KMS-11 (cell line): ENCODE measurements at regions not wholly inside any gene's neighbourhood (a gene's known extent, or its start where the extent isn't known, plus 50 kb on each side); places are given as distances from the start of the nearest gene placed in this dataset.

ENCODE experiments used
- H2AFZ ChIP-seq: fragments of 200-600 bp; sonication (generic); 2 replicates; pipeline ENCODE4 v1.6.1; 2016; ENCODE audit warnings: antibody characterized with exemption, mixed run types, low read depth
- H3K27ac ChIP-seq: fragments of 200-600 bp; sonication (generic); 2 replicates; pipeline ENCODE4 v1.6.1; 2016; ENCODE audit warnings: mild to moderate bottlenecking, mixed run types
- H3K27me3 ChIP-seq: fragments of 200-600 bp; sonication (generic); 2 replicates; pipeline ENCODE4 v1.6.1; 2017; ENCODE audit warnings: mild to moderate bottlenecking, low read depth, mixed run types, moderate library complexity; ENCODE audit not compliant: insufficient read depth
- H3K36me3 ChIP-seq: fragments of 200-600 bp; sonication (generic); 2 replicates; pipeline ENCODE4 v1.6.1; 2017; ENCODE audit warnings: mild to moderate bottlenecking, mixed run types; ENCODE audit not compliant: insufficient read depth
- H3K4me1 ChIP-seq: fragments of 200-600 bp; sonication (generic); 2 replicates; pipeline ENCODE4 v1.6.1; 2016; ENCODE audit warnings: mild to moderate bottlenecking, low read depth, mixed run types; ENCODE audit not compliant: poor library complexity, severe bottlenecking
- H3K4me2 ChIP-seq: fragments of 200-600 bp; sonication (generic); 2 replicates; pipeline ENCODE4 v1.7.0; 2016; ENCODE audit warnings: mild to moderate bottlenecking, mixed run types
- H3K4me3 ChIP-seq: fragments of 200-600 bp; sonication (generic); IDR thresholded peaks from 2 replicates; pipeline ENCODE4 v1.6.1; 2017; ENCODE audit warnings: low read depth, low read length, mixed read lengths; ENCODE audit not compliant: insufficient read depth
- H3K79me2 ChIP-seq: fragments of 200-600 bp; sonication (generic); 2 replicates; pipeline ENCODE4 v1.6.1; 2016; ENCODE audit warnings: low read depth, mixed run types; ENCODE audit not compliant: insufficient read depth
- H3K9ac ChIP-seq: fragments of 200-600 bp; sonication (generic); 2 replicates; pipeline ENCODE4 v1.6.1; 2016; ENCODE audit warnings: mild to moderate bottlenecking, mixed run types
- H4K20me1 ChIP-seq: fragments of 200-600 bp; sonication (generic); 2 replicates; pipeline ENCODE4 v1.6.1; 2016; ENCODE audit warnings: mild to moderate bottlenecking, mixed run types; ENCODE audit not compliant: insufficient read depth
- TF ChIP-seq, protein P1 (sequence below): fragments of 200-600 bp; sonication (generic); conservative IDR thresholded peaks from 2 replicates; pipeline ENCODE4 v1.6.1; 2017; ENCODE audit warnings: low read depth, mild to moderate bottlenecking, antibody characterized with exemption, low read length, moderate library complexity, mixed read lengths

DNA sequence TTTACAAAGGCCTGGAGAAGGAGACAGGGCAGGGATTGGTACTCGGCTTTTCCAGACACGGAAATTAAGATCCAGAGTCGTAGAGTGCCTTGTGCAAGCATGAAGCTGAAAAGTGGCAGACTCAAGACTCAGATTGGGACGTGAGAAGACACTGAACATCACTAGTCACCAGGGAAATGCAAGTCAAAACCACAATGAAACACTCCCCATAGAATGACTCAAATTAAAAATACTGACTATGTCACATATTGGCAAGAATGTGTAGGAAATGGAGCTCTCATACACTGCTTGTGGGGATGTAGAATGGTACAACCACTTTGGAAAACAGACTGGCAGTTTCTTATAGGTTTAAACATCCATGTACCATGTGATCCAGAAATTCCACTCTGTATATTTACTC lies 472.0 kb downstream of the RPS24 start:
- Histone ChIP-seq H3K36me3 (no peaks in the 10 kb centered on the region), H3K27me3 (no peaks in the 10 kb centered on the region), H4K20me1 (no peaks in the 10 kb centered on the region), H3K4me1 (no peaks in the 10 kb centered on the region), H2AFZ (no peak overlapping the region), H3K4me2 (no peak overlapping the region), H3K4me3 (no peak overlapping the region), H3K9ac (no peak overlapping the region), H3K27ac (no peak overlapping the region), H3K79me2 (no peaks in the 10 kb centered on the region)
- TF ChIP-seq, protein P1, sequence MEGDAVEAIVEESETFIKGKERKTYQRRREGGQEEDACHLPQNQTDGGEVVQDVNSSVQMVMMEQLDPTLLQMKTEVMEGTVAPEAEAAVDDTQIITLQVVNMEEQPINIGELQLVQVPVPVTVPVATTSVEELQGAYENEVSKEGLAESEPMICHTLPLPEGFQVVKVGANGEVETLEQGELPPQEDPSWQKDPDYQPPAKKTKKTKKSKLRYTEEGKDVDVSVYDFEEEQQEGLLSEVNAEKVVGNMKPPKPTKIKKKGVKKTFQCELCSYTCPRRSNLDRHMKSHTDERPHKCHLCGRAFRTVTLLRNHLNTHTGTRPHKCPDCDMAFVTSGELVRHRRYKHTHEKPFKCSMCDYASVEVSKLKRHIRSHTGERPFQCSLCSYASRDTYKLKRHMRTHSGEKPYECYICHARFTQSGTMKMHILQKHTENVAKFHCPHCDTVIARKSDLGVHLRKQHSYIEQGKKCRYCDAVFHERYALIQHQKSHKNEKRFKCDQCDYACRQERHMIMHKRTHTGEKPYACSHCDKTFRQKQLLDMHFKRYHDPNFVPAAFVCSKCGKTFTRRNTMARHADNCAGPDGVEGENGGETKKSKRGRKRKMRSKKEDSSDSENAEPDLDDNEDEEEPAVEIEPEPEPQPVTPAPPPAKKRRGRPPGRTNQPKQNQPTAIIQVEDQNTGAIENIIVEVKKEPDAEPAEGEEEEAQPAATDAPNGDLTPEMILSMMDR, result no peak

DNA sequence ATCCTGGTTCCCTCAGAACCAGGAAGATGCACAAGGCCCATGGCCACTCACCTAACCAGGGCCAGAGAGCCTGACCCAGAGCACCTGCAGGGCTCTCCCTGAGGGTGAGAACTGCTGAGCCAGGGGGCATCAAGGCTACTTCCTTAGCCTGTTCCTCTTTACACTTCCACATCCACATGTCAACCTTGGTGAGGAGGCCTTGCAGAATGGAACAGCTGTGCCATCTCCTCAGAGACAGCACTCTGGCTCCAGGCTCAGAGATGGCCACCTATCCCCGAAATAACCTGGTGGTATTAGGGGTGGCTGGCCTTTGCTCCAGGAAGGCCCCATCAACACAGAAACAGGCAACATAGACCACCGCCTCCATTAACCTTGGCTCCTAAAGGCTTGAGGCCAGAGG lies 473.0 kb downstream of the RPS24 start:
- Histone ChIP-seq H2AFZ (no peak overlapping the region), H3K79me2 (no peaks in the 10 kb centered on the region), H3K27ac (no peak overlapping the region), H3K27me3 (no peaks in the 10 kb centered on the region), H3K4me1 (no peaks in the 10 kb centered on the region), H3K9ac (no peak overlapping the region), H3K4me3 (no peak overlapping the region), H3K36me3 (no peaks in the 10 kb centered on the region), H3K4me2 (no peak overlapping the region), H4K20me1 (no peaks in the 10 kb centered on the region)
- TF ChIP-seq, protein P1, result no peak

DNA sequence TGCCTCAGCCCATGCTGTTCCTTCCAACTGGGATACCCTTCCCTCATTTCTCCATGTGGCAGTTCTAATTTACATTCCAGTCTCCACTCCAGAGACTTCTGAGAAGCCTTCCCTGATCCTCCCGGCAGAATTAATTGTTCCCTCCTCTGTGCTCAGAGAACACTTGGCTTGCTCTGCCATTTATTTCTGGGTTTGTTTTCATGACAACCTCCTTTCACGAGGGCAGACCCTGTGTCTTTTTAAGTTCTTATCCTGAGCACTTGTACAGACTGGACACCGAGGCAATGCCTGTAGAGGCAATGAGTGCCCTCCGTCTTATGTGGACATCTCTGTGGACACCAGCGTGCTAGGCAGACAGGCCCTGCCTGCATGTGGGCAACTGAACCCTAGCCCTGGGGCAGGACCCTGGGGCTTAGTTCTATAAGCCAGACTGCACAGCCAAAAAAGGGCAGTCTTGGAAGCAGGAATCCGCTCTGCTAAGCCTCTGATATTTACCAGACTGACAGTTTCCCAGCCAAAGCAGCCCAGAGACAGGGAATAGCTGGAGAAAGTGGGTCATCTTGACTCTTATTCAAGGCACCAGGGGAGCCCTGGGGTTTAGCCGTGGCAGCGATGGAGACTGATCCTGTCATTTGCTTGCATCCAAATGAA lies 474.0 kb downstream of the RPS24 start:
- Histone ChIP-seq H2AFZ (no peak overlapping the region), H3K79me2 (no peaks in the 10 kb centered on the region), H3K36me3 (no peaks in the 10 kb centered on the region), H3K27me3 (no peaks in the 10 kb centered on the region), H3K4me2 (no peak overlapping the region), H3K27ac (no peak overlapping the region), H3K9ac (no peak overlapping the region), H3K4me3 (no peak overlapping the region), H4K20me1 (no peaks in the 10 kb centered on the region), H3K4me1 (no peaks in the 10 kb centered on the region)
- TF ChIP-seq, protein P1, result no peak

DNA sequence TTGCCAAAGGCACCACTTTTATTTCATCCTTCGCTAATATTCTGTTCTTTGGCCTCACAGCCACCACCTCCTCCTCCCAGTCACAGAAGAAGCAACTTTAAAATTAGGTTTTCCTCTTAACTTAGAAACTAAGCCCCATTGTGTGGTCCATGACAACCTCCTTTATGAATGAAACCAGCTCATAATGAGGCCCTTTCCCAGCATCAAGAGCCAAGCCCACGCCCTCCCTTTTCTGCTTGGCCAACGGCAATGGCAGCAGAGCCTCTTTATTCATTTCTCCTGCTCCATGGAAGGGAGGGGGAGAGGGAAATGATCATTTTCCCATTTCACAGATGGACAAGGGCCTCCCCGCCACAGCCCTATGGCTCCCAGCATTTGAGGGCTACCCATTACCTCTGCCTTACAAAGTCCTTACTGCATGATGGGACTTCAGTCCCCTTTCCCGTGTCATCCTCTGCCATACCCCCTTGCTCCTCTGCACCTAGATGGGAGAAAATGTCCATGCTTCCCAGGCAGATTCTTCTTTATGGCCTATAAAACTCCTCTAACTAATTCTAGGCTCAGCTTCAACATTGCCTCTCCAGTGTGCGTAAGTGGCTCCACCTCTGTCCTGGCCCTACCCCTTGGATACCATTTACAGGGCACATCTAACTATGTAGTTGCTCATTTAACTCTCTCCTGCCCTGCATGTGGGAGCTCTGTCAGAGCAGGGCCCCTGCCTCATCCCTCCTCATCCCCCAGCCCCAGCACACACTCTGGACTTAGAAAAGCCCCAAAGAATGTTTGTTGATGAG lies 475.5 kb downstream of the RPS24 start:
- Histone ChIP-seq H3K4me2 (no peak overlapping the region), H3K27me3 (no peaks in the 10 kb centered on the region), H4K20me1 (no peaks in the 10 kb centered on the region), H3K27ac (no peak overlapping the region), H2AFZ (no peak overlapping the region), H3K4me1 (no peaks in the 10 kb centered on the region), H3K9ac (no peak overlapping the region), H3K4me3 (no peak overlapping the region), H3K79me2 (no peaks in the 10 kb centered on the region), H3K36me3 (no peaks in the 10 kb centered on the region)
- TF ChIP-seq, protein P1, result no peak
